Testis (tissue), 2 donors: ENCODE measurements at regions not wholly inside any gene's neighbourhood (a gene's known extent, or its start where the extent isn't known, plus 50 kb on each side); places are given as distances from the start of the nearest gene placed in this dataset.

Source experiments
- POLR2A ChIP-seq: fragments of 450-650 bp; IDR thresholded peaks from one replicate; pipeline ENCODE4 v1.6.1; 2017; ENCODE audit warnings: antibody characterized with exemption, mild to moderate bottlenecking, moderate library complexity
- TF ChIP-seq, protein P1 (sequence below), 3 experiments: fragments of 450-650 bp in 2 of 3; fragments of 200-600 bp in 1 of 3; sonication (generic) in 1 of 3; IDR thresholded peaks; one replicate each; pipeline ENCODE4 v1.5.1; 2016 to 2019; ENCODE audit warnings: antibody characterized with exemption in 3 of 3, mild to moderate bottlenecking in 2 of 3, moderate library complexity in 1 of 3

- TF ChIP-seq POLR2A: no peak
- TF ChIP-seq, protein P1, sequence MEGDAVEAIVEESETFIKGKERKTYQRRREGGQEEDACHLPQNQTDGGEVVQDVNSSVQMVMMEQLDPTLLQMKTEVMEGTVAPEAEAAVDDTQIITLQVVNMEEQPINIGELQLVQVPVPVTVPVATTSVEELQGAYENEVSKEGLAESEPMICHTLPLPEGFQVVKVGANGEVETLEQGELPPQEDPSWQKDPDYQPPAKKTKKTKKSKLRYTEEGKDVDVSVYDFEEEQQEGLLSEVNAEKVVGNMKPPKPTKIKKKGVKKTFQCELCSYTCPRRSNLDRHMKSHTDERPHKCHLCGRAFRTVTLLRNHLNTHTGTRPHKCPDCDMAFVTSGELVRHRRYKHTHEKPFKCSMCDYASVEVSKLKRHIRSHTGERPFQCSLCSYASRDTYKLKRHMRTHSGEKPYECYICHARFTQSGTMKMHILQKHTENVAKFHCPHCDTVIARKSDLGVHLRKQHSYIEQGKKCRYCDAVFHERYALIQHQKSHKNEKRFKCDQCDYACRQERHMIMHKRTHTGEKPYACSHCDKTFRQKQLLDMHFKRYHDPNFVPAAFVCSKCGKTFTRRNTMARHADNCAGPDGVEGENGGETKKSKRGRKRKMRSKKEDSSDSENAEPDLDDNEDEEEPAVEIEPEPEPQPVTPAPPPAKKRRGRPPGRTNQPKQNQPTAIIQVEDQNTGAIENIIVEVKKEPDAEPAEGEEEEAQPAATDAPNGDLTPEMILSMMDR (IDR thresholded peaks at IDR 0.05): no peak
Measured at GRCh38 chr3:70620367-70620766, 307.9 kb upstream of the MDFIC2 start.
